Astrocyte of the spinal cord (primary cell): ENCODE measurements at regions not wholly inside any gene's neighbourhood (a gene's known extent, or its start where the extent isn't known, plus 50 kb on each side); places are given as distances from the start of the nearest gene placed in this dataset.

ENCODE experiments used
- DNase-seq: peaks from one replicate; pipeline ENCODE4 v3.0.0; 2011; ENCODE audit warnings: low read depth, low spot score
- H3K4me3 ChIP-seq: 2 replicates; pipeline ENCODE4 v1.5.1; 2011; ENCODE audit warnings: low read depth, mild to moderate bottlenecking, low read length, moderate library complexity
- CTCF ChIP-seq: IDR thresholded peaks from 2 replicates; pipeline ENCODE4 v1.5.1; 2012; ENCODE audit warnings: low read depth, mild to moderate bottlenecking, low read length, inconsistent platforms
- in situ Hi-C: cut with HindIII; loops from 2 replicates; pipeline ENCODE4 v1.10.0; 2017; ENCODE audit warnings: low sequenced_read_pairs

DNA sequence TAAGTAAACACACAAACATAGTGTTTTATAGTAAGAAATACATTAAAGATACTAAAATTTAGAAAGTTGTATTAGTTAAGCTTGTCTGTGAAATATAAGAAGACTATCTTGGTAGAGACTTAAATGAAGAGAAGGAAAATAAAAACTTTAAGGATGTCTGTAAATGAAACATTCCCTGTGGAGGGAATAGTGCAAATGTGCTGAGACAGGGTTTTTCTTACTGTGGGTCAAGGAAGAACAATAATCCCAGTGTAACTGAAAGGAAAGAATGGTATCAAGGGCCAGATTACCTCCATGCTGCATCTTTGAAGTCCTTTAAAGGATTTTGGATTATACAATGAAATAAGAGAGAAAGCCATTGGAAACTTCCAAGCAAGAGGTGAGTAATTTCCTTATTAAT, 547.5 kb upstream of the PCDH15 start:
- DNase-seq, result no peak
- in situ Hi-C loops, result no loop called here
- no peak overlapping the region for H3K4me3 ChIP-seq
- no peak for TF ChIP-seq CTCF

- in situ Hi-C loops, result no loop called here
- no peak for TF ChIP-seq CTCF
- no peak for DNase-seq
Observed at GRCh38 chr10:55330486-55330885, 529.5 kb upstream of the PCDH15 start.

DNA sequence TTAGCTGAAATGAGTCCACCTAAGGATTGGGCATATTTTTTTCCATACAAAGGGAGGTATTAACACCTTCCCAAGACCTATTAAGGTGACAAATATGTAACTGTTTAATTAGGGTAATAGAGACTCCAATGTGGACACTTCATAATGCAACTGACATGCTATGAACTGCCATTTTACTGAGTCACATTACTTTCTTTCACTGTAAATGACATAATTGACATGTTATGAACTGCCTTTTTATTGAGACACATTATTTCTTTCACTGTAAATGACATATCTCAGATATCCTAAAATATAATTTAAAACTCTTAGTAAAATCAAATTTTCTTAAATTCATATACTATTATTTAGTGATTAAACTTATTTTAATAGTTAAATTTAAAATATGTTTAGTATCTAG, 528.8 kb upstream of the PCDH15 start:
- TF ChIP-seq CTCF, result no peak
- in situ Hi-C loops, result no loop called here
- DNase-seq, result no peak
- H3K4me3 ChIP-seq, result no peak overlapping the region

More at GRCh38 chr10:55330486-55330885, 529.5 kb upstream of the PCDH15 start:
- no peak overlapping the region for H3K4me3 ChIP-seq

DNA sequence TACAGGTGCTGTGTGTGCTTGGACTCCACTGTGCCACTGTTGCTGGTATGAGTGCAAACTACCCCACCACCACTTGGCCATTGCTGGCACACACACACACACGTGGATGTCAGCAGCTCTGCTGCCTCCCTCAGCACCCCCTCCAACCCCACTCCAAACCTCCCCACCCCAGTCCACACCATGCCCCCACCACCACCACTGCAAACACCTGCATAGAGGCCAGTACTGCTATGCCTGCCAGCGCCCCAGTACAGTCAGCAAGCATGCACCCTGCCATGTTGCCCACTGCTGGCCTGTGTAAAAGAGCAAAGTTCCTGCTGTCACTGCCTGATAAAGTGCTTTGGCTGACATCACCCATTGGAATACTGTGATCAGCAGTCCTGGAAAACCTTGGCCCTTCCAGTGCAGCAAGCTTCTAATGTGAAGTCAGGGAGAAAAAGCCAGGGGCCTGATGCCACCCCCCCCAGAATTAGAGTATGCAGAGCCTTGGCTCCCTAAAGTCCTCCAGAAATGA, 519.2 kb upstream of the PCDH15 start:
- in situ Hi-C loops, result no loop called here
- H3K4me3 ChIP-seq, result no peak overlapping the region
- TF ChIP-seq CTCF, result no peak
- no peak for DNase-seq

DNA sequence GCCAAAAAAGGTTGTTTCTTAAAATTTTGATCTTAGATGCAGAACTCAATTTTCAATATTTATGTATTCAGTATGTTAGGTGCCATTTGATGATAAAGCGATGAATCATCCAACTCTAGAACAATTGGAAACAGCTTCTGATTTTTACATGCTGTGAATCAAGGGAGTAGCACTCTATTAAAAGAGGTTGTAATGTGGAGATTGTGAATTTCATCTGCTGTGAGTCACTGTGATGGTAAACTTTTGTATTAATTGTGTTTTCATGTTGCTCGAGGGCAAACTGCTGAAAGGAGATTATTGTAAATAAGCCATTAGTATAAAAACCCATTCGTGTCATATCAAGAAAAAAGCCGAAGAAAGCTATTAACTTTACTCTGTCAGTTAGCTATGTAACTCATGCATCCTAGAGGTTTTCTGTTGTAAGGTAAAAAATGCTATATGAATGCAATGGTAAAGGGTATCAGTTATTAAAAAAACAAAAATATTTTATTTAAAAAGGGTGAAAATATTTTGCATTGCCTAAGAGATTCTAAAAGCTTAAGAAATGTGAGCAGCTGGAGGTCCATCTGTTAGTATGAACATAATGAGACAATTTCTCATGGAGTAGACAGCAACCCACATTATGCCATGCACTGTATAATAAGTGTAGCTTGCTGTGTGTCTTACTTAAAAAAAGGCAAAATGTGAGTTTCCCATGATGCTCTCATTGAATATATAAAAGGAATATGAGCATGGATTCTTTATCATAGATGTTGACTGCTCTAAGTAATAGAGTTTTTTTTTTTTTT, 511.0 kb upstream of the PCDH15 start:
- in situ Hi-C loops, result no loop called here
- no peak for TF ChIP-seq CTCF
- no peak for DNase-seq
- H3K4me3 ChIP-seq, result no peak overlapping the region

- in situ Hi-C loops, result no loop called here
- DNase-seq, result no peak
- H3K4me3 ChIP-seq, result no peak overlapping the region
- TF ChIP-seq CTCF, result no peak
Observed at GRCh38 chr10:55310143-55310542, 509.1 kb upstream of the PCDH15 start.
